ENCODE measurements at regions not wholly inside any gene's neighbourhood (a gene's known extent, or its start where the extent isn't known, plus 50 kb on each side); places are given as distances from the start of the nearest gene placed in this dataset.

DNA sequence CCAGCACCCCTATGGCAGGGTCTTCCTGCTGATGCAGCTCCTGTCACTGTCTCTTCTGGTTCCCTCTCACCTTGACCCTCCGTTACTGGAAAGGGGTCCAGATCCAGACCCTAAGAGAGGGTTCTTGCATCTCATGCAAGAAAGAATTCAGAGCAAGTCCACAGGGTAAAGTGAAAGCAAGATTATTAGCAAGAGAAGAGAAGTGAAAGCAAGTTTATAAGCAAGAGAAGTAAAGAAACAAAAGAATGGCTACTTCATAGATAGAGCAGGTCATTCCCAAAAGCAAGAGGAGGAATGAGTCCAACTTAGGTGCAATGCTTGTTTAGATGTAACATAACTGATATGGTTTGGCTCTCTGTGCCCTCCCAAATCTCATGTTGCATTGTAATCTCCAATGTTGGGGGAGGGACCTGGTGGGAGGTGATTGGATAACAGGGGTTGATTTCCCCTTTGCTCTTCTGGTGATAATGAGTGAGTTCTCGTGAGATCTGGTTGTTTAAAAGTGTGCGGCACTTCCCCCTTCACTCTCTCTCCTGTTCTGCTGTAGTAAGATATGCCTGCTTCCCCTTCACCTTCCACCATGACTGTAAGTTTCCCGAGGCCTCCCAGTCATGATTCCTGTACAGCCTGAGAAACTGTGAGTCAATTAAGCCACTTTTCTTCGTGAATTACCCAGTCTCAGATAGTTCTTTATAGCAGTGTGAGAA lies 183.3 kb downstream of the MED10 start:
- no peaks in the 10 kb centered on the region for H3K27me3 ChIP-seq (replicated peaks; ENCODE audit: control insufficient read depth, insufficient read depth, low read length)

GRCh38 chr5:6194261-6194875 lies 184.0 kb downstream of the MED10 start:
- Histone ChIP-seq H3K27me3 (replicated peaks; ENCODE audit: control insufficient read depth, insufficient read depth, low read length) (no peaks in the 10 kb centered on the region), H3K4me3 (replicated peaks; ENCODE audit: low read depth, low read length) (no peak overlapping the region), H3K36me3 (ENCODE audit: control insufficient read depth, insufficient read depth, low read length) (no peaks in the 10 kb centered on the region)
- no peak for DNase-seq (ENCODE audit: extremely low read depth, insufficient read length)
- no peak for TF ChIP-seq CTCF (IDR thresholded peaks at IDR 0.05; ENCODE audit: insufficient read depth, low read length, poor library complexity, severe bottlenecking)

More for the DNA sequence above, 183.3 kb downstream of the MED10 start:
- Histone ChIP-seq H3K36me3 (ENCODE audit: control insufficient read depth, insufficient read depth, low read length) (no peaks in the 10 kb centered on the region), H3K4me3 (replicated peaks; ENCODE audit: low read depth, low read length) (no peak overlapping the region)
- no peak for DNase-seq (ENCODE audit: extremely low read depth, insufficient read length)
- TF ChIP-seq CTCF (IDR thresholded peaks at IDR 0.05; ENCODE audit: insufficient read depth, low read length, poor library complexity, severe bottlenecking), result no peak

DNA sequence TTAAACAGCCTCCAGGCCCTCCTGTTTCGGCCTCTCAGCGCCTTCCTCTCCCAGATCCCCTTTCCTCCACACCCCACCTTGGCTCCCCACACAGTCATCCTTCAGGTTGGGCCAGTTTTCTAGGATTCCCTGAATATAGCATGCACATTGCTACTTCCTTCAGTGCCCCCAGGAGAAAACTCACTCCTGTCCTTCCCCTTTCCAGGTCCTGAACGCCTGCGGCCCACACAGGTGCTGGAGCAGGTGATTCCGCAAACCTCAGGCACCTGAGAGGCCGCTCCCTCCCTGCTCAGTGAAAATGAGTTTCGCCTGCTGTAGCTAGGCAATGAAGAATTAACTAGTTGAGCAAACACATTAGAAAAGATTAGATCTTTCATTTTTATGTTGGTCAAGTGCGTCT lies 185.0 kb downstream of the MED10 start:
- no peaks in the 10 kb centered on the region for H3K27me3 ChIP-seq (replicated peaks; ENCODE audit: control insufficient read depth, insufficient read depth, low read length)
- no peaks in the 10 kb centered on the region for H3K36me3 ChIP-seq (ENCODE audit: control insufficient read depth, insufficient read depth, low read length)
- no peak for TF ChIP-seq CTCF (IDR thresholded peaks at IDR 0.05; ENCODE audit: insufficient read depth, low read length, poor library complexity, severe bottlenecking)
- H3K4me3 ChIP-seq (replicated peaks; ENCODE audit: low read depth, low read length), result no peak overlapping the region
- DNase-seq (ENCODE audit: extremely low read depth, insufficient read length), result no peak

DNA sequence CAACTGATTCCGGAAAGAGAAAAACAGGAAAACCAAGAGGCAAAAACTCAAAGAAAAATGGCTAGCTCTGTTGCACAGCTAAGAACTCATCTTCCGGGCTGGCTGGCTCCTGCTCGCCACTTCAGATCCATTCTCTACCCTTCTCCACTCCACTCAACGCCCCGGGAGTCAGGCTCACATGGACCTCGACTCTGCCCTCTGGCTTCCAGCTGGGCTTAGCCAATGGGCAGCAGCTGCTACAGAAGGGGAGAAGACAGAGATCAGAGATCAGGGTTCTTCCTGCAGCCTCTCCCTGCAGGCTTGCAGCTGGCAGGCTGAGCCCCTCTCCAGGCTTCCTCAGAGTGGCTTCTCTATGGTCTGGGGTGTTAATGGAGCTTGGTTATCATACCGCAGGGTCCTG lies 187.5 kb downstream of the MED10 start:
- no peak overlapping the region for H3K4me3 ChIP-seq (replicated peaks; ENCODE audit: low read depth, low read length)
- no peak for TF ChIP-seq CTCF (IDR thresholded peaks at IDR 0.05; ENCODE audit: insufficient read depth, low read length, poor library complexity, severe bottlenecking)
- no peaks in the 10 kb centered on the region for H3K36me3 ChIP-seq (ENCODE audit: control insufficient read depth, insufficient read depth, low read length)
- no peaks in the 10 kb centered on the region for H3K27me3 ChIP-seq (replicated peaks; ENCODE audit: control insufficient read depth, insufficient read depth, low read length)
- no peak for DNase-seq (ENCODE audit: extremely low read depth, insufficient read length)

GRCh38 chr5:6188976-6189375 lies 189.4 kb downstream of the MED10 start:
- Histone ChIP-seq H3K36me3 (ENCODE audit: control insufficient read depth, insufficient read depth, low read length) (no peaks in the 10 kb centered on the region), H3K27me3 (replicated peaks; ENCODE audit: control insufficient read depth, insufficient read depth, low read length) (no peaks in the 10 kb centered on the region; the same call in 1 of the 2 replicates), H3K4me3 (replicated peaks; ENCODE audit: low read depth, low read length) (no peak overlapping the region)
- TF ChIP-seq CTCF (IDR thresholded peaks at IDR 0.05; ENCODE audit: insufficient read depth, low read length, poor library complexity, severe bottlenecking), result no peak
- DNase-seq (ENCODE audit: extremely low read depth, insufficient read length), result no peak
